ENCODE measurements at regions not wholly inside any gene's neighbourhood (a gene's known extent, or its start where the extent isn't known, plus 50 kb on each side); places are given as distances from the start of the nearest gene placed in this dataset.
"Not testable (repeated sequence)": the region's sequence is repeated elsewhere in the genome, so short reads cannot be mapped to it uniquely, and the experiment has no call there.

- Histone ChIP-seq H3K4me1 (ENCODE audit: insufficient read depth, low read length) (peaks cover 8% of the 10 kb centered on the region; the same call in 1 of the 2 replicates), H3K79me2 (ENCODE audit: insufficient read depth, low read length) (no peaks in the 10 kb centered on the region), H2AFZ (ENCODE audit: low read depth, low read length) (no peak overlapping the region), H3K27me3 (ENCODE audit: insufficient read depth, low read length, poor library complexity) (no peaks in the 10 kb centered on the region), H3K27ac (ENCODE audit: low read length) (peak overlapping the region; percentile 11; the same call in 1 of the 2 replicates), H3K4me3 (ENCODE audit: low read depth in 1 of 2, low read length in 2 of 2) (no peak overlapping the region), H3K9me3 (ENCODE audit: insufficient read depth, low read length, severe bottlenecking) (peaks cover 12% of the 10 kb centered on the region), H3K9ac (ENCODE audit: low read depth, low read length) (no peak overlapping the region), H3K4me2 (ENCODE audit: insufficient read depth, low read length) (no peak overlapping the region), H3K36me3 (ENCODE audit: insufficient read depth, low read length) (no peaks in the 10 kb centered on the region), H4K20me1 (ENCODE audit: insufficient read depth, low read length) (no peaks in the 10 kb centered on the region)
- ATAC-seq (ENCODE audit: insufficient read depth, low read depth) = no peak
- DNase-seq = peak; percentile 11
- TF ChIP-seq CTCF (IDR thresholded peaks at IDR 0.05; ENCODE audit: borderline replicate concordance, extremely low read depth, low read length, poor library complexity, severe bottlenecking) (no peak), EZH2 (IDR thresholded peaks at IDR 0.05; ENCODE audit: borderline replicate concordance, low read depth, low read length, severe bottlenecking) (no peak)
These were observed 299.2 kb downstream of the SRGAP2C start for GRCh38 chr1:121483961-121484424.

GRCh38 chr1:121494796-121495195 lies 310.0 kb downstream of the SRGAP2C start:
- not testable (repeated sequence) for H3K9me3 ChIP-seq (ENCODE audit: insufficient read depth, low read length, severe bottlenecking); H2AFZ ChIP-seq (ENCODE audit: low read depth, low read length); DNase-seq; ATAC-seq (ENCODE audit: insufficient read depth, low read depth); H3K27me3 ChIP-seq (ENCODE audit: insufficient read depth, low read length, poor library complexity); H3K9ac ChIP-seq (ENCODE audit: low read depth, low read length); H3K36me3 ChIP-seq (ENCODE audit: insufficient read depth, low read length); H3K79me2 ChIP-seq (ENCODE audit: insufficient read depth, low read length); H3K4me1 ChIP-seq (ENCODE audit: insufficient read depth, low read length); H3K4me2 ChIP-seq (ENCODE audit: insufficient read depth, low read length); H3K4me3 ChIP-seq (ENCODE audit: low read depth in 1 of 2, low read length in 2 of 2); H3K27ac ChIP-seq (ENCODE audit: low read length); H4K20me1 ChIP-seq (ENCODE audit: insufficient read depth, low read length)

GRCh38 chr1:121511455-121511854 lies 326.7 kb downstream of the SRGAP2C start:
- H3K9me3 ChIP-seq (ENCODE audit: insufficient read depth, low read length, severe bottlenecking); H3K27me3 ChIP-seq (ENCODE audit: insufficient read depth, low read length, poor library complexity); H3K4me2 ChIP-seq (ENCODE audit: insufficient read depth, low read length); H3K4me3 ChIP-seq (ENCODE audit: low read depth in 1 of 2, low read length in 2 of 2); H2AFZ ChIP-seq (ENCODE audit: low read depth, low read length); DNase-seq; H3K79me2 ChIP-seq (ENCODE audit: insufficient read depth, low read length); H3K9ac ChIP-seq (ENCODE audit: low read depth, low read length); H3K36me3 ChIP-seq (ENCODE audit: insufficient read depth, low read length); H3K27ac ChIP-seq (ENCODE audit: low read length); H4K20me1 ChIP-seq (ENCODE audit: insufficient read depth, low read length); ATAC-seq (ENCODE audit: insufficient read depth, low read depth): not testable (repeated sequence)
- H3K4me1 ChIP-seq (ENCODE audit: insufficient read depth, low read length) = peaks cover 12% of the 10 kb centered on the region

GRCh38 chr1:121511876-121512275 lies 327.1 kb downstream of the SRGAP2C start:
- H3K27me3 ChIP-seq (ENCODE audit: insufficient read depth, low read length, poor library complexity); H3K27ac ChIP-seq (ENCODE audit: low read length); H3K79me2 ChIP-seq (ENCODE audit: insufficient read depth, low read length); H3K36me3 ChIP-seq (ENCODE audit: insufficient read depth, low read length); H4K20me1 ChIP-seq (ENCODE audit: insufficient read depth, low read length); H3K9me3 ChIP-seq (ENCODE audit: insufficient read depth, low read length, severe bottlenecking); H3K9ac ChIP-seq (ENCODE audit: low read depth, low read length); H3K4me2 ChIP-seq (ENCODE audit: insufficient read depth, low read length); H3K4me3 ChIP-seq (ENCODE audit: low read depth in 1 of 2, low read length in 2 of 2); ATAC-seq (ENCODE audit: insufficient read depth, low read depth); H2AFZ ChIP-seq (ENCODE audit: low read depth, low read length); DNase-seq: not testable (repeated sequence)
- H3K4me1 ChIP-seq (ENCODE audit: insufficient read depth, low read length) = peaks cover 16% of the 10 kb centered on the region

- H3K9ac ChIP-seq (ENCODE audit: low read depth, low read length) = no peak overlapping the region
- H4K20me1 ChIP-seq (ENCODE audit: insufficient read depth, low read length) = no peaks in the 10 kb centered on the region
- no peak overlapping the region for H3K4me2 ChIP-seq (ENCODE audit: insufficient read depth, low read length)
- ATAC-seq (ENCODE audit: insufficient read depth, low read depth) (no peak), DNase-seq (no peak)
- H3K9me3 ChIP-seq (ENCODE audit: insufficient read depth, low read length, severe bottlenecking) = peaks cover 10% of the 10 kb centered on the region
- peaks cover 5% of the 10 kb centered on the region; the same call in 1 of the 2 replicates for H3K79me2 ChIP-seq (ENCODE audit: insufficient read depth, low read length)
- peak overlapping the region; percentile 94; the same call in 1 of the 2 replicates for H3K27ac ChIP-seq (ENCODE audit: low read length)
- no peaks in the 10 kb centered on the region for H3K36me3 ChIP-seq (ENCODE audit: insufficient read depth, low read length)
- peaks cover 45% of the 10 kb centered on the region for H3K4me1 ChIP-seq (ENCODE audit: insufficient read depth, low read length)
- no peak overlapping the region for H2AFZ ChIP-seq (ENCODE audit: low read depth, low read length)
- H3K27me3 ChIP-seq (ENCODE audit: insufficient read depth, low read length, poor library complexity) = no peaks in the 10 kb centered on the region
- TF ChIP-seq EZH2 (IDR thresholded peaks at IDR 0.05; ENCODE audit: borderline replicate concordance, low read depth, low read length, severe bottlenecking) (no peak), CTCF (IDR thresholded peaks at IDR 0.05; ENCODE audit: borderline replicate concordance, extremely low read depth, low read length, poor library complexity, severe bottlenecking) (no peak)
- no peak overlapping the region for H3K4me3 ChIP-seq (ENCODE audit: low read depth in 1 of 2, low read length in 2 of 2)
These were observed 330.5 kb downstream of the SRGAP2C start for GRCh38 chr1:121515235-121515634.
